NCI-H1694 treated with DMSO at 0.1 percent for 48 hours (cell line): ENCODE measurements at regions not wholly inside any gene's neighbourhood (a gene's known extent, or its start where the extent isn't known, plus 50 kb on each side); places are given as distances from the start of the nearest gene placed in this dataset.

Experiments used
- DNase-seq: peaks from one replicate; lab custom pipeline; 2025; lab: John Stamatoyannopoulos, UW

GRCh38 chr5:167232675-167233311 is 1058.7 kb upstream of the WWC1 start:
- DNase-seq, result no peak

- no peak for DNase-seq
These were observed 1057.8 kb upstream of the WWC1 start for GRCh38 chr5:167233507-167234220.

- DNase-seq, result no peak
These were observed 1049.9 kb upstream of the WWC1 start for GRCh38 chr5:167241436-167242067.

- no peak for DNase-seq
These were observed 1048.7 kb upstream of the WWC1 start for GRCh38 chr5:167242701-167243100.

- no peak for DNase-seq
These were observed 1048.0 kb upstream of the WWC1 start for GRCh38 chr5:167243463-167243862.

- DNase-seq, result no peak
These were observed 1046.9 kb upstream of the WWC1 start for GRCh38 chr5:167244583-167244982.

GRCh38 chr5:167245868-167246267 is 1045.6 kb upstream of the WWC1 start:
- DNase-seq, result no peak

- no peak for DNase-seq
These were observed 1043.6 kb upstream of the WWC1 start for GRCh38 chr5:167247816-167248215.

- DNase-seq, result no peak
These were observed 1043.2 kb upstream of the WWC1 start for GRCh38 chr5:167248257-167248656.

GRCh38 chr5:167250996-167251395 is 1040.4 kb upstream of the WWC1 start:
- DNase-seq, result no peak

- DNase-seq, result no peak
These were observed 1037.3 kb upstream of the WWC1 start for GRCh38 chr5:167254132-167254531.

GRCh38 chr5:167255926-167256325 is 1035.5 kb upstream of the WWC1 start:
- DNase-seq, result no peak

GRCh38 chr5:167259806-167260205 is 1031.6 kb upstream of the WWC1 start:
- no peak for DNase-seq

GRCh38 chr5:167261309-167262100 is 1029.9 kb upstream of the WWC1 start:
- DNase-seq, result no peak

GRCh38 chr5:167263185-167263584 is 1028.3 kb upstream of the WWC1 start:
- no peak for DNase-seq

GRCh38 chr5:167264348-167264747 is 1027.1 kb upstream of the WWC1 start:
- no peak for DNase-seq

GRCh38 chr5:167268337-167268736 is 1023.1 kb upstream of the WWC1 start:
- DNase-seq, result no peak

GRCh38 chr5:167269146-167269545 is 1022.3 kb upstream of the WWC1 start:
- no peak for DNase-seq

- no peak for DNase-seq
These were observed 1020.4 kb upstream of the WWC1 start for GRCh38 chr5:167271081-167271480.

GRCh38 chr5:167271511-167271910 is 1019.9 kb upstream of the WWC1 start:
- no peak for DNase-seq

- DNase-seq, result no peak
These were observed 1011.3 kb upstream of the WWC1 start for GRCh38 chr5:167280111-167280510.

GRCh38 chr5:167281925-167282324 is 1009.5 kb upstream of the WWC1 start:
- DNase-seq, result no peak

- no peak for DNase-seq
These were observed 1007.8 kb upstream of the WWC1 start for GRCh38 chr5:167283691-167284090.
